GM23248 (cell line): ENCODE measurements at regions not wholly inside any gene's neighbourhood (a gene's known extent, or its start where the extent isn't known, plus 50 kb on each side); places are given as distances from the start of the nearest gene placed in this dataset.

Experiments
- EZH2 ChIP-seq: fragments of 200-600 bp; sonication (generic); IDR thresholded peaks from 2 replicates; pipeline ENCODE4 v1.6.1; 2018; ENCODE audit warnings: antibody characterized with exemption, mild to moderate bottlenecking; ENCODE audit not compliant: insufficient read depth, poor library complexity, severe bottlenecking
- EZH2phosphoT487 ChIP-seq: fragments of 200-600 bp; sonication (generic); IDR thresholded peaks from 2 replicates; pipeline ENCODE4 v1.6.1; 2018; ENCODE audit warnings: antibody characterized with exemption, moderate library complexity, mild to moderate bottlenecking, low read depth; ENCODE audit not compliant: insufficient read depth

DNA sequence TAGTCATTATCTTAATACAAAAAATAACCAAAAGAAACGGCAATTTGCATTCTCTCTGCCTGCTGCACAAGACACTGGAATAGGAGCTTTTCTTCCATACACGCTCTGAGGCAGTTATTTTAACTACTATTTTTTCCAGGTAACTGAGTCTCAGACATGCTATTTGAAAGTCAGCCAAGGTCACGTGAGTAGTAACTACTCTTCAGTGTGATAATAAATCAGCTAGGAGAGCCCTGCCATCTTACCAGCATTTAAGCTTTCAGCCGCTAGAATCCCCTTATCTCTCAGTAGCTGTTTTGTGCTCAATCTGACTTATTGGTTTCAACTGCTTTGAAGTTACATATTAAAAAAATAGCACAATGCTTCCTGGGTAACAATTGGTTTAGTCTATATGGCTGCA lies 84.5 kb downstream of the NRN1 start:
- TF ChIP-seq EZH2 (no peak), EZH2phosphoT487 (no peak)
